ENCODE measurements at regions not wholly inside any gene's neighbourhood (a gene's known extent, or its start where the extent isn't known, plus 50 kb on each side); places are given as distances from the start of the nearest gene placed in this dataset.

GRCh38 chr6:133648581-133648980, 240.3 kb upstream of the TCF21 start:
- no peak for DNase-seq
- intact Hi-C loops (cut with DNase I; ENCODE audit: low total_unique reads): no loop called here
- Histone ChIP-seq H3K27me3 (replicated peaks in 1 of 7) (peaks cover 0 to 4% (median 0%) of the 10 kb centered on the region in 7 donors), H3K36me3 (no peaks in the 10 kb centered on the region), H3K27ac (no peak overlapping the region), H3K4me3 (no peak overlapping the region), H3K9me3 (no peaks in the 10 kb centered on the region), H3K4me1 (no peaks in the 10 kb centered on the region)
- 58 to 83% (median 78%) methylated on average over 2 of the region's 2 CpGs for WGBS, 5 donors
- TF ChIP-seq POLR2A (IDR thresholded peaks at IDR 0.05) (no peak), CTCF (IDR thresholded peaks at IDR 0.05 in 8 of 11, conservative IDR thresholded peaks at IDR 0.05 in 3 of 11) (no peak), POLR2AphosphoS5 (IDR thresholded peaks at IDR 0.05) (no peak)

- no peaks in the 10 kb centered on the region for H3K36me3 ChIP-seq
- no peak overlapping the region for H3K27ac ChIP-seq
- TF ChIP-seq POLR2A (IDR thresholded peaks at IDR 0.05) (no peak), POLR2AphosphoS5 (IDR thresholded peaks at IDR 0.05) (no peak), CTCF (IDR thresholded peaks at IDR 0.05 in 8 of 11, conservative IDR thresholded peaks at IDR 0.05 in 3 of 11) (no peak)
- intact Hi-C loops (cut with DNase I; ENCODE audit: low total_unique reads): no loop called here
- H3K4me3 ChIP-seq: no peak overlapping the region
- H3K9me3 ChIP-seq: no peaks in the 10 kb centered on the region
- H3K4me1 ChIP-seq: no peaks in the 10 kb centered on the region
- 32 to 53% (median 50%) methylated on average over 1 of the region's 1 CpG for WGBS, 5 donors
- no peak for DNase-seq
- peaks cover 0 to 4% (median 0%) of the 10 kb centered on the region in 7 donors for H3K27me3 ChIP-seq (replicated peaks in 1 of 7)
These were observed 217.5 kb upstream of the TCF21 start for GRCh38 chr6:133671376-133671775.

- WGBS, 5 donors: 77 to 85% (median 83%) methylated on average over 3 of the region's 3 CpGs
- intact Hi-C loops (cut with DNase I; ENCODE audit: low total_unique reads): no loop called here
- H3K36me3 ChIP-seq: no peaks in the 10 kb centered on the region
- no peaks in the 10 kb centered on the region for H3K9me3 ChIP-seq
- H3K4me3 ChIP-seq: no peak overlapping the region
- DNase-seq: no peak
- TF ChIP-seq POLR2AphosphoS5 (IDR thresholded peaks at IDR 0.05) (no peak), POLR2A (IDR thresholded peaks at IDR 0.05) (no peak), CTCF (IDR thresholded peaks at IDR 0.05 in 8 of 11, conservative IDR thresholded peaks at IDR 0.05 in 3 of 11) (no peak)
- H3K4me1 ChIP-seq: no peaks in the 10 kb centered on the region
- peaks cover 0 to 4% (median 0%) of the 10 kb centered on the region in 7 donors for H3K27me3 ChIP-seq (replicated peaks in 1 of 7)
- no peak overlapping the region for H3K27ac ChIP-seq
These were observed 215.9 kb upstream of the TCF21 start for GRCh38 chr6:133673056-133673455.

DNA sequence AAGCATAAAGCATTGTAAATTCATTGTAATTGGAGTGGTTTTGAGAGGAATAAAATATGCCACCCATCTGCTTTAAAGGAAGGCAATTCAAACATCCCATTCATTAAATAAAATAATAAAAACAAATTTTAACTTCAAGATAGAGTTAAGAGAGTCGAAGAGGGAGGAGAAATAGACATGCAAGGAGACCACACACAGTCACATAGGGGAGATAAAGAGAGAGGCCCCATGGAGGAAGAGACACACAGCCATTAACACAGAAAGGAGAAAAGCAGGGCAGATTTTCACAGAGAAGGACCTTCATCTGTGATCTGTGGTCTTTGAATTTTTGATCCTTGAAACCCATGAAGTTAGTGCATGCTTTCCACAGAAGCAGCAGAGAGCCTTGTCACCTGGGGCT, 214.3 kb upstream of the TCF21 start:
- H3K9me3 ChIP-seq: no peaks in the 10 kb centered on the region
- WGBS, 5 donors: 40 to 56% (median 42%) methylated on average over 1 of the region's 1 CpG
- H3K4me3 ChIP-seq: no peak overlapping the region
- H3K4me1 ChIP-seq: no peaks in the 10 kb centered on the region
- H3K36me3 ChIP-seq: no peaks in the 10 kb centered on the region
- TF ChIP-seq POLR2AphosphoS5 (IDR thresholded peaks at IDR 0.05) (no peak), POLR2A (IDR thresholded peaks at IDR 0.05) (no peak), CTCF (IDR thresholded peaks at IDR 0.05 in 8 of 11, conservative IDR thresholded peaks at IDR 0.05 in 3 of 11) (no peak)
- peaks cover 0 to 4% (median 0%) of the 10 kb centered on the region in 7 donors for H3K27me3 ChIP-seq (replicated peaks in 1 of 7)
- intact Hi-C loops (cut with DNase I; ENCODE audit: low total_unique reads): no loop called here
- no peak for DNase-seq
- no peak overlapping the region for H3K27ac ChIP-seq

All from spleen (tissue), 11 donors.